Omental fat pad (tissue), 3 donors: ENCODE measurements at regions not wholly inside any gene's neighbourhood (a gene's known extent, or its start where the extent isn't known, plus 50 kb on each side); places are given as distances from the start of the nearest gene placed in this dataset.

Source experiments
- ATAC-seq: fragments of 150-250 bp; one replicate; pipeline ENCODE4 v1.9.1; 2016; ENCODE audit warnings: mild to moderate bottlenecking, moderate library complexity; ENCODE audit not compliant: low FRiP score
- DNase-seq: peaks from one replicate; pipeline ENCODE4 v3.0.0-alpha.2; 2019; ENCODE audit warnings: low spot score
- TF ChIP-seq, protein P1 (sequence below), 3 donors: fragments of 450-650 bp; IDR thresholded peaks; one replicate each; pipeline ENCODE4 v1.5.1; 2016 to 2017; ENCODE audit warnings: antibody characterized with exemption in 3 of 3, mild to moderate bottlenecking in 3 of 3, moderate library complexity in 2 of 3

DNA sequence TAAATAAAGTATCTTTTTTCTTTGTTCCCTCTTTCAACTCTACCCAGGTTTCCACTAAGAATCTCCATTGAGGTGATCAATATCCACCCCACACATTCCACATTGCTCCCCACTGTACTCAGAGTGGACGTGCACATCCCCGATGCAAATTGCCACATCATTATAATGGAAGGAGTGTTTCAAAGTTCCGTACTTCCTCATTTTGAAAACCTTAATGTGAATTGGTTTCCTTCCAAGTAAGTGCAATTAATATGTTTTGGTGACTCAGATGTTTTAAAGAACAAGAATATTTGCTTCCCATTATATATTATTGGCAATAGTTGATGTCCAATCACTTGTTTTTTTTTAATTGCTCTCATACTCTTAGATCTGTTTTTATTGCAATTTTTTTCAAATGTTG lies 463.6 kb downstream of the HACE1 start:
- TF ChIP-seq, protein P1, sequence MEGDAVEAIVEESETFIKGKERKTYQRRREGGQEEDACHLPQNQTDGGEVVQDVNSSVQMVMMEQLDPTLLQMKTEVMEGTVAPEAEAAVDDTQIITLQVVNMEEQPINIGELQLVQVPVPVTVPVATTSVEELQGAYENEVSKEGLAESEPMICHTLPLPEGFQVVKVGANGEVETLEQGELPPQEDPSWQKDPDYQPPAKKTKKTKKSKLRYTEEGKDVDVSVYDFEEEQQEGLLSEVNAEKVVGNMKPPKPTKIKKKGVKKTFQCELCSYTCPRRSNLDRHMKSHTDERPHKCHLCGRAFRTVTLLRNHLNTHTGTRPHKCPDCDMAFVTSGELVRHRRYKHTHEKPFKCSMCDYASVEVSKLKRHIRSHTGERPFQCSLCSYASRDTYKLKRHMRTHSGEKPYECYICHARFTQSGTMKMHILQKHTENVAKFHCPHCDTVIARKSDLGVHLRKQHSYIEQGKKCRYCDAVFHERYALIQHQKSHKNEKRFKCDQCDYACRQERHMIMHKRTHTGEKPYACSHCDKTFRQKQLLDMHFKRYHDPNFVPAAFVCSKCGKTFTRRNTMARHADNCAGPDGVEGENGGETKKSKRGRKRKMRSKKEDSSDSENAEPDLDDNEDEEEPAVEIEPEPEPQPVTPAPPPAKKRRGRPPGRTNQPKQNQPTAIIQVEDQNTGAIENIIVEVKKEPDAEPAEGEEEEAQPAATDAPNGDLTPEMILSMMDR (IDR thresholded peaks at IDR 0.05), result no peak
- no peak for ATAC-seq
- no peak for DNase-seq

DNA sequence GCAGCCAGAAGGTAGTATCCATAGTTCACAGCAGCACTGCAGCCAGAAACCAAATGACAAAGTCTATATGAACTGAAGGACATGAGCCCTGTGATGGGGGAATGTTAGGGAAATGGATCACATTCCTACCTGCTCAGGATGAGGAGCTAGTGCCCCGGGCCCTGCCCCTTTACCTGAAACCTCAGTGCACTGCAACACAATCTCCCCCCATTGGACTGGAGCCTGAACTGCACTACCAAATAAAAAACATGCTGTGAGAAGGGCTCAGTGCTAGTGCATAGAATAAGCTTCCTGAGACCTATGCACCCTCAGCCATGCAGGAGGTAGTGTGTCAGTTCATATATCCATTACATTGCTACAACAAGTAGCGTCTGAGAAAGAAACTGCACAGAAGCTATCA lies 477.8 kb downstream of the HACE1 start:
- ATAC-seq (no peak), DNase-seq (no peak)
- TF ChIP-seq, protein P1 (IDR thresholded peaks at IDR 0.05), result no peak

DNA sequence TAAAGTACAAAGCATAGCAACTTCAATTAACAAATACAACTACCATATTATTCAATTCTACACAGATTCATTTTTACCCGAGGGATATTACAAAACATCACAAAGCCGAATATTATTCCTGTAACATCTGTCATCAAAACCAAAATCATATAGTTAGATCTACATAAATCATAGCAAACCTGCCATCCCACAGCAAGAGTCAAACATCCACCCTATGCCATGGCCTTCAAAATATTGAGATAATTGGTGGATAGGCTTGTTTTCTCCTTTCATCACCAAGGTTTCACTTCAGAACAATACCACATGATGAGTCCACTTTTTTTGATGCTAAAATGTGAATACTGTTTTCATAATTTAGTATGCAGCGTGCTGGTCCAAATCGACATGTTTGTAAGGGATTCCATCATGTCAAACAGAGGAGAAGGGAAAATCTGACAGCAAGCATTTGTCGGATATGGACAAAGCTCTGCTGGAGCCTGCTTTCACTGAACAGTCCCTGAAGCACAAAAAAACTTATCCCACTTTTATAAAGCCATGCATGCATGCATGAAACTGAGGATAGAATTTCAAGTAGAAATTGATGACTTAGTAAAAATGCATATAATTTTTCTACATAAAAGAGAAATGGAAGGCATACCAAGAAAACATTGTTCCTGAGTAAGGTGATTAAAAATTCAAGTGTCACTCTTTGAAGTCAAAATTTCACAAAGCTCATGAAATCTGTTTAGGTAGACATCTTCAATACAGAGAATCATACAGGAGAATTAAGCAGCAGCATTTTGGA lies 494.1 kb downstream of the HACE1 start:
- ATAC-seq, result no peak
- TF ChIP-seq, protein P1 (IDR thresholded peaks at IDR 0.05), result no peak
- no peak for DNase-seq

DNA sequence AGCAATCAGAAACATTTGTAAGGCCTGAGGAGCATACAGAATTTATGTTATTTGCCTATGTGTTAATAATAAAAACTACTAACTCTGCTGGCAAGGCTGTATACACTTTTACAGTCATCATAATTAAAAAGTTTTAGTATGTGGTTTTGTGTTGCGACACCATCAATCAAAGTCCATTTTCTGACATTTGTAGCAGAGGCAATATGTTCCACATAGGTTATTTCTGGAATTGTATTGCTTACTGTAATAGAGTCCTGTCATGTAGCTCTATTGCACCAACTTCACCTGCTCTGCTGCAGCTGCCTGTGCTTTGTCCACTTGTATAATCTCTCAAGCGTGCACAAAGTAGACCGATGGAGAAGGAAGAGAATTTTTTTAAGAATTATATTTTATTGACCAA lies 501.8 kb downstream of the HACE1 start:
- TF ChIP-seq, protein P1 (IDR thresholded peaks at IDR 0.05), result no peak
- DNase-seq (no peak), ATAC-seq (no peak)

DNA sequence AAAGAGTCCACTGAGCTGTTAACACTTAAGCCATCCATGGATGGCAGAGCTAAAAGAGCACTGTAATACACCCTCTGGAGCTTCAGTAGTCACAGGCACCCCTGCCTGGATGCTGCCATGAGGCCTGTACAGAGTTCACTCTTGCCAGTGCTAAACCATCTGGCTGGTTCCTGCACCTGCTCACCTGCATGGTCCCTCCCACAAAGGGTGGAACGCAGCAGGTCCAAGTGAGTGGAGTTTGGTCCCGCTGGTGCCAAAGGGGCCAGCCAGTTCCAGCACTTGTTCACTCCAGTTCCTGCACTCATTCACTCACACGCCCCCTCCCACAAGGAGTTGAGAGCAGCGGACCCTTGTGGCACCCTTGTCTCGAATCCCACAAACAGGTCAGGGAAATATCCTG lies 503.5 kb downstream of the HACE1 start:
- DNase-seq (no peak), ATAC-seq (no peak)
- TF ChIP-seq, protein P1 (IDR thresholded peaks at IDR 0.05), result no peak

DNA sequence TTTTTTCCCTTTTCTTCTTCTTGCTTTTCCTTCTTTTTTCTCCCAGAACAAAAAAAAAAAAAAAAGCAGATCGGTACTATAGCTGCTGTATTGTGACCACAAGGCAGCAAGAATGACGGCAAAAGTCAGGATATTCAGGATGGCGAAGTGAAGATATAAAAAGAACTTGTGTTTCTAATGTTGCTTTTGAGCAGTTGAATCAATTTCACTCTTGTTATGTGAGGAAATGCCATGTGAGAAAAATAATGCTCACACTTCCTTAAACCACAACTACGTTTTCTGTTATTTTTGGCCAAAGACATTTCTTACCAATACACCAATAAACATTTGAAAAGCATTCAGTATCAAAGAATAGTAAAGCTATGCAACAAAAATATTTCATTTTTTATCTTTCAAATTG lies 510.5 kb downstream of the HACE1 start:
- TF ChIP-seq, protein P1 (IDR thresholded peaks at IDR 0.05), result no peak

DNA sequence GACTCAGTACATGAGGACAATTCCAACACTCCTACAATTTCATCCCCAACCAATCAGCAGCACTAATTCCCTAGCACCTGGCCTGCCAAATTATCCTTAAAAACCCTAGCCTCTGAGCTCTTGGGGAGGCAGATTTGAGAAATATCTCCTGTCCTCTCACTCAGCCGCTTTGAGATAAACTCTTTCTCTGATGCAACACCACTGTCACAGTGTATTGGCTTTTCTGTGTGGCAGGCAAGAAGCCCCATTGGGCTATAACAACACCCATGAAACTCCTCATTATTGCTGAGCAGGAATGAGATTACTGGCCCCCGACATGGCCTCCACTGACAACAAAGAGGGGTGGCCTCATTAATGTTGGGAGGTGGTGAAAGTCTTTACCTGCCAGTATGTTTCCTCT lies 515.5 kb downstream of the HACE1 start:
- no peak for DNase-seq
- ATAC-seq, result no peak
- TF ChIP-seq, protein P1 (IDR thresholded peaks at IDR 0.05), result no peak

More for the DNA sequence above, 510.5 kb downstream of the HACE1 start:
- DNase-seq (no peak), ATAC-seq (no peak)
